Right lobe of liver (tissue), 4 donors: ENCODE measurements at regions not wholly inside any gene's neighbourhood (a gene's known extent, or its start where the extent isn't known, plus 50 kb on each side); places are given as distances from the start of the nearest gene placed in this dataset.

Experiments
- POLR2A ChIP-seq: fragments of 450-650 bp; IDR thresholded peaks from one replicate; pipeline ENCODE4 v1.6.1; 2017; ENCODE audit warnings: antibody characterized with exemption, mild to moderate bottlenecking
- TF ChIP-seq, protein P1 (sequence below), 4 donors: fragments of 200-600 bp in 3 of 4; fragments of 450-650 bp in 1 of 4; IDR thresholded peaks; one replicate each; pipeline versions ENCODE4 v1.5.1 to v1.8.0; 2016 to 2022; ENCODE audit warnings: antibody characterized with exemption in 4 of 4, mild to moderate bottlenecking in 2 of 4
- donor health status: DM: no; HTN: no; CAD: no.
- donor health status: DM: no; HTN: no; CAD: no.
- donor health status: DM: no; HTN: yes; CAD: no.

GRCh38 chr22:49506010-49506400 is 321.7 kb downstream of the BRD1 start:
- TF ChIP-seq, protein P1, sequence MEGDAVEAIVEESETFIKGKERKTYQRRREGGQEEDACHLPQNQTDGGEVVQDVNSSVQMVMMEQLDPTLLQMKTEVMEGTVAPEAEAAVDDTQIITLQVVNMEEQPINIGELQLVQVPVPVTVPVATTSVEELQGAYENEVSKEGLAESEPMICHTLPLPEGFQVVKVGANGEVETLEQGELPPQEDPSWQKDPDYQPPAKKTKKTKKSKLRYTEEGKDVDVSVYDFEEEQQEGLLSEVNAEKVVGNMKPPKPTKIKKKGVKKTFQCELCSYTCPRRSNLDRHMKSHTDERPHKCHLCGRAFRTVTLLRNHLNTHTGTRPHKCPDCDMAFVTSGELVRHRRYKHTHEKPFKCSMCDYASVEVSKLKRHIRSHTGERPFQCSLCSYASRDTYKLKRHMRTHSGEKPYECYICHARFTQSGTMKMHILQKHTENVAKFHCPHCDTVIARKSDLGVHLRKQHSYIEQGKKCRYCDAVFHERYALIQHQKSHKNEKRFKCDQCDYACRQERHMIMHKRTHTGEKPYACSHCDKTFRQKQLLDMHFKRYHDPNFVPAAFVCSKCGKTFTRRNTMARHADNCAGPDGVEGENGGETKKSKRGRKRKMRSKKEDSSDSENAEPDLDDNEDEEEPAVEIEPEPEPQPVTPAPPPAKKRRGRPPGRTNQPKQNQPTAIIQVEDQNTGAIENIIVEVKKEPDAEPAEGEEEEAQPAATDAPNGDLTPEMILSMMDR (IDR thresholded peaks at IDR 0.05) = no peak
- TF ChIP-seq POLR2A = no peak
